Astrocyte (in vitro differentiated cells and primary cell): ENCODE measurements at regions not wholly inside any gene's neighbourhood (a gene's known extent, or its start where the extent isn't known, plus 50 kb on each side); places are given as distances from the start of the nearest gene placed in this dataset.

Experiments
- DNase-seq: peaks from one replicate; pipeline ENCODE4 v3.0.0-alpha.2; 2010; ENCODE audit warnings: low read depth
- FAIRE-seq: peaks from 2 replicates; lab custom pipeline; 2011; peaks lifted over from hg19 to GRCh38; lab: Jason Lieb, UNC
- H2AFZ ChIP-seq: 2 replicates; pipeline ENCODE4 v1.6.0; 2012; ENCODE audit warnings: low read depth, low read length, inconsistent platforms
- H3K27ac ChIP-seq: 2 replicates; pipeline ENCODE4 v1.5.1; 2011; ENCODE audit warnings: low read depth, low read length, inconsistent platforms
- H3K27me3 ChIP-seq: 2 replicates; pipeline ENCODE4 v1.6.0; 2011; ENCODE audit warnings: low read length, inconsistent platforms; ENCODE audit not compliant: insufficient read depth
- H3K36me3 ChIP-seq: 2 replicates; pipeline ENCODE4 v1.5.1; 2011; ENCODE audit warnings: low read length, inconsistent platforms; ENCODE audit not compliant: insufficient read depth
- H3K4me1 ChIP-seq: 2 replicates; pipeline ENCODE4 v1.5.1; 2011; ENCODE audit warnings: low read length, inconsistent platforms; ENCODE audit not compliant: insufficient read depth
- H3K4me2 ChIP-seq: 2 replicates; pipeline ENCODE4 v1.6.0; 2012; ENCODE audit warnings: low read length, inconsistent platforms
- H3K4me3 ChIP-seq: 2 replicates; pipeline ENCODE4 v1.5.1; 2011; ENCODE audit warnings: low read depth, mild to moderate bottlenecking, low read length, inconsistent platforms; ENCODE audit not compliant: insufficient read depth
- H3K79me2 ChIP-seq: 2 replicates; pipeline ENCODE4 v1.6.0; 2012; ENCODE audit warnings: mild to moderate bottlenecking, low read length, inconsistent platforms; ENCODE audit not compliant: insufficient read depth
- H3K9ac ChIP-seq: 2 replicates; pipeline ENCODE4 v1.6.0; 2012; ENCODE audit warnings: mild to moderate bottlenecking, low read length, inconsistent platforms
- H3K9me3 ChIP-seq: 2 replicates; pipeline ENCODE4 v1.5.1; 2012; ENCODE audit warnings: low read depth, mild to moderate bottlenecking, low read length, inconsistent platforms; ENCODE audit not compliant: insufficient read depth
- H4K20me1 ChIP-seq: 2 replicates; pipeline ENCODE4 v1.6.0; 2012; ENCODE audit warnings: low read length, inconsistent platforms; ENCODE audit not compliant: insufficient read depth
- H3K27ac Mint-ChIP-seq: one replicate; pipeline ENCODE4 v1.8.0; 2021; ENCODE audit warnings: mild to moderate bottlenecking, mixed read lengths; ENCODE audit not compliant: unreplicated experiment
- H3K27me3 Mint-ChIP-seq: one replicate; pipeline ENCODE4 v1.8.0; 2021; ENCODE audit warnings: low read depth, mixed read lengths; ENCODE audit not compliant: unreplicated experiment
- H3K36me3 Mint-ChIP-seq: one replicate; pipeline ENCODE4 v1.8.0; 2021; ENCODE audit warnings: low read depth, mixed read lengths; ENCODE audit not compliant: unreplicated experiment
- H3K4me1 Mint-ChIP-seq: one replicate; pipeline ENCODE4 v1.8.0; 2021; ENCODE audit warnings: low read depth, mixed read lengths; ENCODE audit not compliant: unreplicated experiment
- H3K4me3 Mint-ChIP-seq: one replicate; pipeline ENCODE4 v1.8.0; 2021; ENCODE audit warnings: mild to moderate bottlenecking, moderate library complexity, mixed read lengths; ENCODE audit not compliant: unreplicated experiment
- H3K9me3 Mint-ChIP-seq: one replicate; pipeline ENCODE4 v1.8.0; 2021; ENCODE audit warnings: mild to moderate bottlenecking, mixed read lengths; ENCODE audit not compliant: unreplicated experiment
- EZH2 ChIP-seq: IDR thresholded peaks from 2 replicates; pipeline ENCODE4 v1.6.1; 2012; ENCODE audit warnings: mild to moderate bottlenecking, low read length, inconsistent platforms; ENCODE audit not compliant: insufficient read depth
- TF ChIP-seq, protein P1 (sequence below): IDR thresholded peaks from 2 replicates; pipeline ENCODE4 v1.5.1; 2011; ENCODE audit warnings: low read depth, mild to moderate bottlenecking, inconsistent platforms, low read length, moderate library complexity; ENCODE audit not compliant: insufficient read depth

- Histone ChIP-seq H3K4me1 (no peaks in the 10 kb centered on the region), H4K20me1 (no peaks in the 10 kb centered on the region), H2AFZ (no peak overlapping the region), H3K9ac (no peak overlapping the region), H3K4me3 (no peak overlapping the region), H3K36me3 (no peaks in the 10 kb centered on the region), H3K4me2 (no peak overlapping the region), H3K27ac (no peak overlapping the region), H3K79me2 (no peaks in the 10 kb centered on the region), H3K27me3 (no peaks in the 10 kb centered on the region), H3K9me3 (no peaks in the 10 kb centered on the region)
- no peak for DNase-seq
- Mint-ChIP-seq H3K4me1 (no peaks in the 10 kb centered on the region), H3K36me3 (no peaks in the 10 kb centered on the region), H3K9me3 (peaks cover 9% of the 10 kb centered on the region), H3K27ac (no peak overlapping the region), H3K27me3 (peaks cover 1% of the 10 kb centered on the region), H3K4me3 (no peak overlapping the region)
- FAIRE-seq = no peak
- TF ChIP-seq EZH2 = no peak
- TF ChIP-seq, protein P1, sequence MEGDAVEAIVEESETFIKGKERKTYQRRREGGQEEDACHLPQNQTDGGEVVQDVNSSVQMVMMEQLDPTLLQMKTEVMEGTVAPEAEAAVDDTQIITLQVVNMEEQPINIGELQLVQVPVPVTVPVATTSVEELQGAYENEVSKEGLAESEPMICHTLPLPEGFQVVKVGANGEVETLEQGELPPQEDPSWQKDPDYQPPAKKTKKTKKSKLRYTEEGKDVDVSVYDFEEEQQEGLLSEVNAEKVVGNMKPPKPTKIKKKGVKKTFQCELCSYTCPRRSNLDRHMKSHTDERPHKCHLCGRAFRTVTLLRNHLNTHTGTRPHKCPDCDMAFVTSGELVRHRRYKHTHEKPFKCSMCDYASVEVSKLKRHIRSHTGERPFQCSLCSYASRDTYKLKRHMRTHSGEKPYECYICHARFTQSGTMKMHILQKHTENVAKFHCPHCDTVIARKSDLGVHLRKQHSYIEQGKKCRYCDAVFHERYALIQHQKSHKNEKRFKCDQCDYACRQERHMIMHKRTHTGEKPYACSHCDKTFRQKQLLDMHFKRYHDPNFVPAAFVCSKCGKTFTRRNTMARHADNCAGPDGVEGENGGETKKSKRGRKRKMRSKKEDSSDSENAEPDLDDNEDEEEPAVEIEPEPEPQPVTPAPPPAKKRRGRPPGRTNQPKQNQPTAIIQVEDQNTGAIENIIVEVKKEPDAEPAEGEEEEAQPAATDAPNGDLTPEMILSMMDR = no peak
These were observed 99.8 kb upstream of the PLCL2 start for GRCh38 chr3:16784973-16785372.

- Histone ChIP-seq H3K4me3 (no peak overlapping the region), H3K9me3 (no peaks in the 10 kb centered on the region), H3K27me3 (no peaks in the 10 kb centered on the region), H3K27ac (no peak overlapping the region), H4K20me1 (no peaks in the 10 kb centered on the region), H3K4me2 (no peak overlapping the region), H3K9ac (no peak overlapping the region), H3K79me2 (no peaks in the 10 kb centered on the region), H2AFZ (no peak overlapping the region), H3K36me3 (no peaks in the 10 kb centered on the region), H3K4me1 (no peaks in the 10 kb centered on the region)
- FAIRE-seq = no peak
- TF ChIP-seq, protein P1 = no peak
- TF ChIP-seq EZH2 = no peak
- no peaks in the 10 kb centered on the region for H3K4me1 Mint-ChIP-seq
- DNase-seq = no peak
- H3K27me3 Mint-ChIP-seq = peaks cover 1% of the 10 kb centered on the region
- H3K9me3 Mint-ChIP-seq = peaks cover 7% of the 10 kb centered on the region
- no peak overlapping the region for H3K4me3 Mint-ChIP-seq
- no peaks in the 10 kb centered on the region for H3K36me3 Mint-ChIP-seq
- no peak overlapping the region for H3K27ac Mint-ChIP-seq
These were observed 99.3 kb upstream of the PLCL2 start for GRCh38 chr3:16785465-16785864.

DNA sequence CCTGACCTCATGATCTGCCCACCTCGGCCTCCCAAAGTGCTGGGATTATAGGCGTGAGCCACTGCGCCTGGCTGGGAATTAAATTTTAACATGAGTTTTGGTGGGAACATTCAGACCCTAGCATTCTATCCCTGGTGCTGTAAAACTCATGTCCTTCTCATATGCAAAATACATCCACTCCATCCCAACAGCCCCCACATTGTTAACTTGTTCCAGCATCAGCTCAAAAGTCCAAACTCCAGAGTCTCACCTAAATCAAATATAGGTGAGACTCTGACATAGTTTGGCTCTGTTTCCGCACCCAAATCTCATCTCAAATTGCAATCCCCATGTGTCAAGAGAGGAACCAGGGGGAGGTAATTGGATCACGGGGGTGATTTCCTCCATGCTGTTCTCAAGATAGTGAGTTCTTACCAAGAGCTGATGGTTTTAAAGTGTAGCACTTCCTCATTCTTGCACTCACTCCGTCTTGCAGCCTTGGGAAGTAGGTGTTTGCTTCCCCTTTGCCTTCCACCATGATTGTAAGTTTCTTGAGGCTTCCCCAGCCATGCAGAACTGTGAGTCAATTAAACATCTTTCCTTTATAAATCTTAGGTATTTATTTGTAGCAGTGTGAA lies 96.2 kb upstream of the PLCL2 start:
- H3K36me3 Mint-ChIP-seq = no peaks in the 10 kb centered on the region
- H3K27me3 Mint-ChIP-seq = peaks cover 6% of the 10 kb centered on the region
- no peak for FAIRE-seq
- Histone ChIP-seq H3K27me3 (no peaks in the 10 kb centered on the region), H3K9me3 (no peaks in the 10 kb centered on the region), H3K27ac (no peak overlapping the region), H3K4me2 (no peak overlapping the region), H3K4me1 (no peaks in the 10 kb centered on the region), H3K4me3 (no peak overlapping the region), H2AFZ (no peak overlapping the region), H3K9ac (no peak overlapping the region), H3K36me3 (no peaks in the 10 kb centered on the region), H3K79me2 (no peaks in the 10 kb centered on the region), H4K20me1 (no peaks in the 10 kb centered on the region)
- no peak overlapping the region for H3K4me3 Mint-ChIP-seq
- no peaks in the 10 kb centered on the region for H3K4me1 Mint-ChIP-seq
- no peak for DNase-seq
- H3K9me3 Mint-ChIP-seq = peaks cover 6% of the 10 kb centered on the region
- no peak for TF ChIP-seq EZH2
- TF ChIP-seq, protein P1 = no peak
- no peak overlapping the region for H3K27ac Mint-ChIP-seq
